ENCODE measurements at regions not wholly inside any gene's neighbourhood (a gene's known extent, or its start where the extent isn't known, plus 50 kb on each side); places are given as distances from the start of the nearest gene placed in this dataset.

DNA sequence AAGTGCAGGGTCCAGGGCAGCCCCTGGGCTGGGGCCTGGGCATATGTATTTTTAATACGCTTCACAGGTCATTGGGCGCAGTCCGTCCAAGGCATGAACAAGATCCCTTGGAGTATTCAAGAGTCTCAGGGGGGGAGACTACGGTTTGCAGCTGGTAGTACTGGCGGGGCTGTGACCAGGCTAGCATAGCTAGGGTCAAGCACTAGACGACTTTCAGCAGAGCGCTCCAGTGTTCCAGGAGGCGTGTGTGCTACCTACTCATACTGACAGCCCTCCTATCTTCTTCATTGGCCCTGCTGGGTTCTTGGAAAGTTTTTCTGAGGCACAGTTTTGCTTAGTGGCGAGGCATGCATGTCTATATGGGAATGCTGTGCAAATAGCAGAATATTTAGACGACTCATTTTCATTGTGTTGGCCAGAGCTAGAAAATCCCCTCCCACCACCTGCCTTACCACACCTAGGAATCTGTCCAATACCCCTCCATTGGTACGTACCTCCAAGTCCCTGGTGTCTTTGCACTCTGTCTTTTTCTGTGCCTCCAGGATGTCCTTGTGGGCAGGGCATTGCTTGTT is 68.2 kb downstream of the GLI2 start:
- TF ChIP-seq, protein P1, sequence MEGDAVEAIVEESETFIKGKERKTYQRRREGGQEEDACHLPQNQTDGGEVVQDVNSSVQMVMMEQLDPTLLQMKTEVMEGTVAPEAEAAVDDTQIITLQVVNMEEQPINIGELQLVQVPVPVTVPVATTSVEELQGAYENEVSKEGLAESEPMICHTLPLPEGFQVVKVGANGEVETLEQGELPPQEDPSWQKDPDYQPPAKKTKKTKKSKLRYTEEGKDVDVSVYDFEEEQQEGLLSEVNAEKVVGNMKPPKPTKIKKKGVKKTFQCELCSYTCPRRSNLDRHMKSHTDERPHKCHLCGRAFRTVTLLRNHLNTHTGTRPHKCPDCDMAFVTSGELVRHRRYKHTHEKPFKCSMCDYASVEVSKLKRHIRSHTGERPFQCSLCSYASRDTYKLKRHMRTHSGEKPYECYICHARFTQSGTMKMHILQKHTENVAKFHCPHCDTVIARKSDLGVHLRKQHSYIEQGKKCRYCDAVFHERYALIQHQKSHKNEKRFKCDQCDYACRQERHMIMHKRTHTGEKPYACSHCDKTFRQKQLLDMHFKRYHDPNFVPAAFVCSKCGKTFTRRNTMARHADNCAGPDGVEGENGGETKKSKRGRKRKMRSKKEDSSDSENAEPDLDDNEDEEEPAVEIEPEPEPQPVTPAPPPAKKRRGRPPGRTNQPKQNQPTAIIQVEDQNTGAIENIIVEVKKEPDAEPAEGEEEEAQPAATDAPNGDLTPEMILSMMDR (IDR thresholded peaks at IDR 0.05), result no peak
- no peak for TF ChIP-seq EP300 (IDR thresholded peaks at IDR 0.05)

All from ovary (tissue), 3 donors.